Neural crest cell (in vitro differentiated cells): ENCODE measurements at regions not wholly inside any gene's neighbourhood (a gene's known extent, or its start where the extent isn't known, plus 50 kb on each side); places are given as distances from the start of the nearest gene placed in this dataset.

ENCODE experiments used
- DNase-seq: peaks from one replicate; pipeline ENCODE4 v3.0.0; 2021; ENCODE audit warnings: low read depth, mixed read lengths, low spot score
- H3K27ac Mint-ChIP-seq: one replicate; pipeline ENCODE4 v1.8.0; 2021; ENCODE audit warnings: mild to moderate bottlenecking, mixed read lengths; ENCODE audit not compliant: unreplicated experiment
- H3K27me3 Mint-ChIP-seq: 2 replicates; pipeline ENCODE4 v1.8.0; 2021; ENCODE audit warnings: low read depth, mild to moderate bottlenecking, mixed read lengths
- H3K36me3 Mint-ChIP-seq: 2 replicates; pipeline ENCODE4 v1.8.0; 2021; ENCODE audit warnings: low read depth, mild to moderate bottlenecking, mixed read lengths
- H3K4me1 Mint-ChIP-seq: 2 replicates; pipeline ENCODE4 v1.8.0; 2021; ENCODE audit warnings: mixed read lengths
- H3K4me3 Mint-ChIP-seq: one replicate; pipeline ENCODE4 v1.8.0; 2021; ENCODE audit warnings: mild to moderate bottlenecking, mixed read lengths
- H3K9me3 Mint-ChIP-seq: 2 replicates; pipeline ENCODE4 v1.8.0; 2021; ENCODE audit warnings: mixed read lengths
- CTCF ChIP-seq: fragments of 200-600 bp; sonication (generic); conservative IDR thresholded peaks from 2 replicates; pipeline ENCODE4 v1.5.0; 2021; ENCODE audit warnings: antibody characterized with exemption, mild to moderate bottlenecking

- DNase-seq: no peak
- Mint-ChIP-seq H3K27ac (no peak overlapping the region), H3K4me3 (no peak overlapping the region), H3K36me3 (peaks cover 3% of the 10 kb centered on the region), H3K4me1 (no peaks in the 10 kb centered on the region), H3K27me3 (no peaks in the 10 kb centered on the region), H3K9me3 (peaks cover 5% of the 10 kb centered on the region)
- no peak for TF ChIP-seq CTCF
Observed at GRCh38 chr6:137652961-137653705, 158.9 kb upstream of the OLIG3 start.

GRCh38 chr6:137653706-137654059, 159.5 kb upstream of the OLIG3 start:
- H3K27ac Mint-ChIP-seq: no peak overlapping the region
- H3K36me3 Mint-ChIP-seq: peaks cover 3% of the 10 kb centered on the region
- no peak for DNase-seq
- no peaks in the 10 kb centered on the region for H3K4me1 Mint-ChIP-seq
- no peak overlapping the region for H3K4me3 Mint-ChIP-seq
- H3K27me3 Mint-ChIP-seq: no peaks in the 10 kb centered on the region
- TF ChIP-seq CTCF: no peak
- peaks cover 9% of the 10 kb centered on the region for H3K9me3 Mint-ChIP-seq

- Mint-ChIP-seq H3K27ac (no peak overlapping the region), H3K9me3 (peaks cover 9% of the 10 kb centered on the region), H3K27me3 (no peaks in the 10 kb centered on the region), H3K4me3 (no peak overlapping the region), H3K4me1 (no peaks in the 10 kb centered on the region), H3K36me3 (peaks cover 3% of the 10 kb centered on the region)
- no peak for TF ChIP-seq CTCF
- no peak for DNase-seq
Observed at GRCh38 chr6:137654365-137654981, 160.3 kb upstream of the OLIG3 start.

- TF ChIP-seq CTCF: no peak
- peaks cover 3% of the 10 kb centered on the region for H3K36me3 Mint-ChIP-seq
- DNase-seq: no peak
- peaks cover 9% of the 10 kb centered on the region for H3K9me3 Mint-ChIP-seq
- H3K27me3 Mint-ChIP-seq: no peaks in the 10 kb centered on the region
- H3K4me1 Mint-ChIP-seq: no peaks in the 10 kb centered on the region
- H3K27ac Mint-ChIP-seq: no peak overlapping the region
- H3K4me3 Mint-ChIP-seq: no peak overlapping the region
Observed at GRCh38 chr6:137655291-137655690, 161.1 kb upstream of the OLIG3 start.

GRCh38 chr6:137656735-137657134, 162.5 kb upstream of the OLIG3 start:
- no peak for DNase-seq
- TF ChIP-seq CTCF: no peak
- Mint-ChIP-seq H3K27ac (no peak overlapping the region), H3K36me3 (peaks cover 3% of the 10 kb centered on the region), H3K4me1 (no peaks in the 10 kb centered on the region), H3K9me3 (peaks cover 9% of the 10 kb centered on the region), H3K4me3 (no peak overlapping the region), H3K27me3 (no peaks in the 10 kb centered on the region)
